HG02678 (cell line): ENCODE measurements at regions not wholly inside any gene's neighbourhood (a gene's known extent, or its start where the extent isn't known, plus 50 kb on each side); places are given as distances from the start of the nearest gene placed in this dataset.
"Not testable (repeated sequence)": the region's sequence is repeated elsewhere in the genome, so short reads cannot be mapped to it uniquely, and the experiment has no call there.

Experiments used
- ATAC-seq: cut with Tn5 transposase; IDR thresholded peaks from one replicate; pipeline ENCODE4 v1.9.1; 2021; ENCODE audit warnings: mild to moderate bottlenecking, moderate library complexity; ENCODE audit not compliant: unreplicated experiment

- no peak for ATAC-seq
These were observed 166.6 kb downstream of the DKK2 start for GRCh38 chr4:106869551-106869950.

- ATAC-seq, result no peak
These were observed 167.6 kb downstream of the DKK2 start for GRCh38 chr4:106868381-106869035.

GRCh38 chr4:106864231-106864630 lies 171.9 kb downstream of the DKK2 start:
- ATAC-seq, result no peak

- ATAC-seq, result no peak
These were observed 181.4 kb downstream of the DKK2 start for GRCh38 chr4:106854569-106855351.

- ATAC-seq, result no peak
These were observed 183.7 kb downstream of the DKK2 start for GRCh38 chr4:106852426-106852825.

- ATAC-seq, result no peak
These were observed 184.4 kb downstream of the DKK2 start for GRCh38 chr4:106851726-106852125.

- ATAC-seq, result no peak
These were observed 185.4 kb downstream of the DKK2 start for GRCh38 chr4:106850691-106851090.

GRCh38 chr4:106835919-106836318 lies 200.2 kb downstream of the DKK2 start:
- no peak for ATAC-seq

GRCh38 chr4:106830879-106831278 lies 205.2 kb downstream of the DKK2 start:
- ATAC-seq, result peak; percentile 53

GRCh38 chr4:106818764-106819163 lies 217.3 kb downstream of the DKK2 start:
- no peak for ATAC-seq

- no peak for ATAC-seq
These were observed 219.6 kb downstream of the DKK2 start for GRCh38 chr4:106816496-106816895.

GRCh38 chr4:106810122-106810521 lies 226.0 kb downstream of the DKK2 start:
- ATAC-seq, result no peak

GRCh38 chr4:106809076-106809475 lies 227.0 kb downstream of the DKK2 start:
- no peak for ATAC-seq

GRCh38 chr4:106806158-106806797 lies 229.8 kb downstream of the DKK2 start:
- ATAC-seq, result no peak

- ATAC-seq, result no peak
These were observed 233.0 kb downstream of the DKK2 start for GRCh38 chr4:106803083-106803482.

GRCh38 chr4:106801386-106801785 lies 234.7 kb downstream of the DKK2 start:
- ATAC-seq, result no peak

GRCh38 chr4:106796876-106797275 lies 239.2 kb downstream of the DKK2 start:
- ATAC-seq, result no peak

- no peak for ATAC-seq
These were observed 240.8 kb downstream of the DKK2 start for GRCh38 chr4:106795326-106795725.

- no peak for ATAC-seq
These were observed 242.2 kb downstream of the DKK2 start for GRCh38 chr4:106793933-106794332.

- ATAC-seq, result no peak
These were observed 260.5 kb downstream of the DKK2 start for GRCh38 chr4:106775636-106776035.

GRCh38 chr4:106774055-106774454 lies 262.1 kb downstream of the DKK2 start:
- ATAC-seq, result not testable (repeated sequence)
